Loucy (cell line): ENCODE measurements at regions not wholly inside any gene's neighbourhood (a gene's known extent, or its start where the extent isn't known, plus 50 kb on each side); places are given as distances from the start of the nearest gene placed in this dataset.
"Not testable (repeated sequence)": the region's sequence is repeated elsewhere in the genome, so short reads cannot be mapped to it uniquely, and the experiment has no call there.

Experiments
- H2AFZ ChIP-seq: fragments of 200-600 bp; sonication (generic); 2 replicates; pipeline ENCODE4 v1.6.0; 2016; ENCODE audit warnings: antibody characterized with exemption, mild to moderate bottlenecking, low read length, moderate library complexity
- H3F3A ChIP-seq: fragments of 200-600 bp; 2 replicates; pipeline ENCODE4 v1.6.0; 2016; ENCODE audit warnings: antibody characterized with exemption, low read depth, mild to moderate bottlenecking
- H3K27me3 ChIP-seq: fragments of 200-600 bp; sonication (generic); 2 replicates; pipeline ENCODE4 v1.6.1; 2014; ENCODE audit warnings: low read length, mild to moderate bottlenecking; ENCODE audit not compliant: insufficient read depth, poor library complexity, severe bottlenecking
- H3K36me3 ChIP-seq: fragments of 200-600 bp; sonication (generic); 2 replicates; pipeline ENCODE4 v1.6.1; 2016; ENCODE audit warnings: low read length; ENCODE audit not compliant: insufficient read depth
- H3K4me1 ChIP-seq: fragments of 200-600 bp; sonication (generic); 2 replicates; pipeline ENCODE4 v1.5.1; 2014; ENCODE audit warnings: low read length, mild to moderate bottlenecking; ENCODE audit not compliant: insufficient read depth, poor library complexity, severe bottlenecking
- H3K4me2 ChIP-seq: fragments of 200-600 bp; sonication (generic); 2 replicates; pipeline ENCODE4 v1.6.0; 2014; ENCODE audit warnings: antibody characterized with exemption, low read length, low read depth, mild to moderate bottlenecking; ENCODE audit not compliant: poor library complexity, severe bottlenecking
- H3K4me3 ChIP-seq: fragments of 200-600 bp; sonication (generic); 2 replicates; pipeline ENCODE4 v1.5.1; 2014; ENCODE audit warnings: low read length, mild to moderate bottlenecking, mixed read lengths; ENCODE audit not compliant: poor library complexity, severe bottlenecking
- H3K79me2 ChIP-seq: fragments of 200-600 bp; sonication (generic); 2 replicates; pipeline ENCODE4 v1.6.1; 2014; ENCODE audit warnings: low read length; ENCODE audit not compliant: insufficient read depth
- H3K9ac ChIP-seq: fragments of 200-600 bp; sonication (generic); 2 replicates; pipeline ENCODE4 v1.6.0; 2014; ENCODE audit warnings: mild to moderate bottlenecking, low read depth, low read length, moderate library complexity; ENCODE audit not compliant: poor library complexity, severe bottlenecking
- H3K9me2 ChIP-seq: fragments of 200-600 bp; sonication (generic); replicated peaks from 2 replicates; pipeline ENCODE4 v1.6.1; 2016; ENCODE audit warnings: low read depth, low read length, mixed read lengths
- H3K9me3 ChIP-seq: fragments of 200-600 bp; sonication (generic); 2 replicates; pipeline ENCODE4 v1.6.1; 2014; ENCODE audit warnings: mild to moderate bottlenecking, antibody characterized with exemption, low read length, low read depth; ENCODE audit not compliant: insufficient read depth
- H4K20me1 ChIP-seq: fragments of 200-600 bp; sonication (generic); 2 replicates; pipeline ENCODE4 v1.6.0; 2014; ENCODE audit warnings: antibody characterized with exemption, low read length, mild to moderate bottlenecking; ENCODE audit not compliant: insufficient read depth, poor library complexity, severe bottlenecking
- EZH2phosphoT487 ChIP-seq: fragments of 200-600 bp; IDR thresholded peaks from 2 replicates; pipeline ENCODE4 v1.6.1; 2018; ENCODE audit warnings: antibody characterized with exemption, mild to moderate bottlenecking, moderate library complexity, borderline replicate concordance
- TF ChIP-seq, protein P1 (sequence below): fragments of 200-600 bp; sonication (generic); conservative IDR thresholded peaks from 2 replicates; pipeline ENCODE4 v1.5.1; 2014; ENCODE audit warnings: mild to moderate bottlenecking, antibody characterized with exemption, low read length

DNA sequence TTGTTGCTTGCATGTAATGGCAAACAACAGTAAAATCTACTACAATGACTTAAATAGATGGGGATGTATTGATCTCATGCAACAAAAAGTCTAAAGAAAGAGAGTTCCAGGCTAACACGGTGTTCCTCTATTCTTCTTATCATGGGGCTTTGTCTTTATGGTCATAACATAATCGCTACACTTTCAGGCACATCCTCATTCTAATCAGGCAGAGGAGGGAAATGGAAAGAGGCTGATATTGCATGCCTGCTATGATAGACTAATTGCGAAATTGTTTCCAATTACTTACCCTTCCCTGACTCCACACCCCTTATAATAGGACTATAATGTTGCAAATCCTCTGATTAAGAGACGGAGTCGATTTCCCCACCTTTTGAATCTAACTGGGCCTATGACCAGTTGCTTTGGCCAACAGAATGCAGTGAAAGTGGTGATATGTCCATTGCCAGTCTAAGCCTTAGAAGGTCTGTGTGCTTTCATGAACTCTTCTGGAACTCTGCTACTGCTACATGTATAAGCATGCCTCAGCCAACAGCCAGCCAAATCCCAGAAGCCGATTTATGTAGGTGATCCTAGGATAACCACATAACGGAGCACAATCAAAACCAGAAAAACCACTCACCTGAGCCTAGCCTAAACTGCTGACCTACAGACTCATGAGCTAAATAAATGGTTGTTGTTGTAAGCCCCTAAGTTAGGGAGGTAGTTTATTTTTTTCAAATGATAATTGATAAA lies 180.3 kb upstream of the TACR1 start:
- Histone ChIP-seq H2AFZ (no peak overlapping the region), H4K20me1 (no peaks in the 10 kb centered on the region), H3F3A (no peaks in the 10 kb centered on the region), H3K4me3 (no peak overlapping the region), H3K36me3 (no peaks in the 10 kb centered on the region), H3K9me2 (no peaks in the 10 kb centered on the region), H3K79me2 (no peaks in the 10 kb centered on the region), H3K4me1 (peaks cover 13% of the 10 kb centered on the region), H3K9me3 (no peaks in the 10 kb centered on the region), H3K9ac (no peak overlapping the region), H3K4me2 (no peak overlapping the region), H3K27me3 (no peaks in the 10 kb centered on the region)
- TF ChIP-seq, protein P1, sequence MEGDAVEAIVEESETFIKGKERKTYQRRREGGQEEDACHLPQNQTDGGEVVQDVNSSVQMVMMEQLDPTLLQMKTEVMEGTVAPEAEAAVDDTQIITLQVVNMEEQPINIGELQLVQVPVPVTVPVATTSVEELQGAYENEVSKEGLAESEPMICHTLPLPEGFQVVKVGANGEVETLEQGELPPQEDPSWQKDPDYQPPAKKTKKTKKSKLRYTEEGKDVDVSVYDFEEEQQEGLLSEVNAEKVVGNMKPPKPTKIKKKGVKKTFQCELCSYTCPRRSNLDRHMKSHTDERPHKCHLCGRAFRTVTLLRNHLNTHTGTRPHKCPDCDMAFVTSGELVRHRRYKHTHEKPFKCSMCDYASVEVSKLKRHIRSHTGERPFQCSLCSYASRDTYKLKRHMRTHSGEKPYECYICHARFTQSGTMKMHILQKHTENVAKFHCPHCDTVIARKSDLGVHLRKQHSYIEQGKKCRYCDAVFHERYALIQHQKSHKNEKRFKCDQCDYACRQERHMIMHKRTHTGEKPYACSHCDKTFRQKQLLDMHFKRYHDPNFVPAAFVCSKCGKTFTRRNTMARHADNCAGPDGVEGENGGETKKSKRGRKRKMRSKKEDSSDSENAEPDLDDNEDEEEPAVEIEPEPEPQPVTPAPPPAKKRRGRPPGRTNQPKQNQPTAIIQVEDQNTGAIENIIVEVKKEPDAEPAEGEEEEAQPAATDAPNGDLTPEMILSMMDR: no peak
- no peak for TF ChIP-seq EZH2phosphoT487

DNA sequence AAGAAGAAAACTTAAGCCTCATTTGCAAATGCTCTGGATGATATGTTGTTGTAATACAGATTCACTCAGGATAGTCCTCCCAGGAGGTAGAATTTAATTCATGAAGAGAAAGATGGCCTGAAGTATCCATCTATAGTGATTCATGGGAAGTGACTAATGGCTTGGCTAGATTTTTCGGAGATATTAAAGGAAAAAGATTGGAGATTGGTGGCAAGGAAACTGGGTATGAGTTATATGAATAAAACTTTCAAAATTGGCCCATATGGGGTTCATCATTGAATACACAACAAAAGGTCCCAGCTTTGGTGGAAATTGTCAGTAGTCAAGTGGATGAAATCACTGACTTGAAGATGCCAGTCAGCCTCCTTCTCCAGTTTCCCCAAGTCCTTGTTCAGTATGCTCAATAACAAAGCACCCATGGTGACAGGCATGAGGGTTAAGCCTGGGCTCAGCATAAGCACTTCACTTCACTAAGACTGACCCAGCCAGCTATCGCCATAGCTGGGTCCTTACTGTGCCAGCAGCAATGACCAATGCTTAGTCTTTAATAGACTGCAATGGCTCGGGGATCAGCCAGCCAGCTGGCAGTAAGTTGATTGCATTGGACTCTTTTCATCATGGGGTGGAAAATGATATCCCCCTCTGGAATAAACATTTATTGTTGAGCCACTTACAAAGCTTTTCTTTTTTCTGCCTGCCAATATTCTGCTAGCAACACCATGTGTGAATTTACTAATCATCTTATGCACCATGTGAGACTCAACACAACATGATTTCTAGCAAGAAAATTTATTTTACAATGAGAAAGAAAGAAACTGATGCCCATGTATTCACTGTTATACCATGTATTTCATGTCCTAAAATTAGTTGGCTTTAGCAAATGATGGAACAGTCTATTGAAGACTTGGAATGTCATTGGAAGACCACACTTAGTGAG lies 176.6 kb upstream of the TACR1 start:
- Histone ChIP-seq H3K9ac (no peak overlapping the region), H3F3A (no peaks in the 10 kb centered on the region), H3K79me2 (no peaks in the 10 kb centered on the region), H3K36me3 (no peaks in the 10 kb centered on the region), H3K4me2 (no peak overlapping the region), H2AFZ (no peak overlapping the region), H3K9me2 (no peaks in the 10 kb centered on the region), H3K9me3 (no peaks in the 10 kb centered on the region; the same call in 1 of the 2 replicates), H3K4me1 (peaks cover 14% of the 10 kb centered on the region), H3K27me3 (no peaks in the 10 kb centered on the region), H3K4me3 (no peak overlapping the region), H4K20me1 (no peaks in the 10 kb centered on the region)
- TF ChIP-seq, protein P1: no peak
- TF ChIP-seq EZH2phosphoT487: no peak

DNA sequence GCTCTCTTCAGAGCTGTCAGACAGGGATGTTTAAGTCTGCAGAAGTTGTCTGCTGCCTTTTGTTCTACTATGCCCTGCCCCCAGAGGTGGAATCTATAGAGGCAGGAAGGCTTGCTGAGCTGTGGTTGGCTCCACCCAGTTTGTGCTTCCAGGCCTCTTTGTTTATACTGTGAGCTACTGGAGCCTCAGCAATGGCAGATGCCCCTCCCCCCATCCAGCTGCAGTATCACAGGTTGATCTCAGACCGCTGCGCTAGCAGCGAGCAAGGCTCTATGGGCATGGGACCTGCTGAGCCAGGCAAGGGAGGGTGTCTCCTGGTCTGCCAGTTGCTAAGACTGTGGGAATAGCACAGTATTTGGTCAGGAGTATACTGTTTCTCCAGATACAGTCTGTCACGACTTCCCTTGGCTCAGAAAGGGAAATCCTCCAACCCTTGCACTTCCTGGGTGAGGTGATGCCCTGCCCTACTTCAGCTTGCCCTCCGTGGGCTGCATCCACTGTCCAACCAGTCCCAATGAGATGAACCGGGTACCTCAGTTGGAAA lies 175.2 kb upstream of the TACR1 start:
- not testable (repeated sequence) for H3K27me3 ChIP-seq, H3K9ac ChIP-seq, H3K79me2 ChIP-seq, H3K9me2 ChIP-seq, H3F3A ChIP-seq, H3K36me3 ChIP-seq, H4K20me1 ChIP-seq, H3K9me3 ChIP-seq, H2AFZ ChIP-seq
- Histone ChIP-seq H3K4me1 (peaks cover 17% of the 10 kb centered on the region), H3K4me2 (peak overlapping the region; percentile 11), H3K4me3 (peak overlapping the region; percentile 4)
